22Rv1 (cell line): ENCODE measurements at regions not wholly inside any gene's neighbourhood (a gene's known extent, or its start where the extent isn't known, plus 50 kb on each side); places are given as distances from the start of the nearest gene placed in this dataset.
"Not testable (repeated sequence)": the region's sequence is repeated elsewhere in the genome, so short reads cannot be mapped to it uniquely, and the experiment has no call there.

Experiments
- CTCF ChIP-seq: fragments of 450-650 bp; IDR thresholded peaks from 2 replicates; pipeline ENCODE4 v1.5.1; 2017; ENCODE audit warnings: mild to moderate bottlenecking
- ZFX ChIP-seq: fragments of 450-650 bp; IDR thresholded peaks from 2 replicates; pipeline ENCODE4 v1.6.1; 2017; ENCODE audit warnings: antibody characterized with exemption, borderline replicate concordance

DNA sequence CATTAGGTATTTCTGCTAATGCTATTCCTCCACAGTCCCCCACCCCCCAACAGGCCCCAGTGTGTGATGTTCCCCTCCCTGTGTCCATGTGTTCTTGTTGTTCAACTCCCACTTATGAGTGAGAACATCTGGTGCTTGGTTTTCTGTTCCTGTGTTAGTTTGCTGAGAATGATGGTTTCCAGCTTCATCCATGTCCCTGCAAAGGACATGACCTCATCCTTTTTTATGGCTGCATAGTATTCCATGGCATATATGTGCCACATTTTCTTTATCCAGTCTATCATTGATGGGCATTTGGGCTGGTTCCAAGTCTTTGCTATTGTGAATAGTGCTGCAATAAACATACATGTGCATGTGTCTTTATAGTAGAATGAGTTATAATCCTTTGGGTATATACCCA is 86.8 kb downstream of the RIN2 start:
- not testable (repeated sequence) for TF ChIP-seq CTCF, ZFX
